HepG2 (cell line): ENCODE measurements at regions not wholly inside any gene's neighbourhood (a gene's known extent, or its start where the extent isn't known, plus 50 kb on each side); places are given as distances from the start of the nearest gene placed in this dataset.
A peak's percentile ranks its signal among the peaks of the same experiment; 100 is the strongest.

Experiments
- ATAC-seq: fragments of 200-7000 bp; cut with Tn5 transposase; 3 replicates; pipeline ENCODE4 v1.9.1; 2020; ENCODE audit warnings: mild to moderate bottlenecking, moderate library complexity
- BruUV-seq: library from RNA; stranded (reverse); fragments of 400-500 nt; replicated peaks from 2 replicates; lab custom pipeline; 2021; lab: Mats Ljungman, UMichigan
- CTCF ChIA-PET: fragments of 300-600 bp; formaldehyde crosslinking; extraction: SDS; loops from one replicate; lab custom pipeline; 2021; ENCODE audit warnings: low total read pairs, inconsistent platforms, low intra/inter-chr PET ratio; lab: Yijun Ruan, JAX
- POLR2A ChIA-PET: fragments of 350-600 bp; sonication (Branson Sonifier 250); formaldehyde crosslinking; loops from one replicate; lab custom pipeline; 2020; ENCODE audit warnings: antibody characterized with exemption, inconsistent platforms; lab: Yijun Ruan, JAX
- DNase-seq: peaks from one replicate; pipeline ENCODE4 v3.0.0-alpha.2; 2015; ENCODE audit warnings: low spot score
- FAIRE-seq: peaks from 3 replicates; lab custom pipeline; 2011; peaks lifted over from hg19 to GRCh38; lab: Jason Lieb, UNC
- H2AFZ ChIP-seq: one replicate; pipeline ENCODE4 v1.6.1; 2011; ENCODE audit warnings: low read length, inconsistent platforms
- H3K27ac ChIP-seq: fragments of 300-600 bp; 3 replicates; pipeline ENCODE4 v1.8.0; 2011; ENCODE audit warnings: mixed run types, mild to moderate bottlenecking, mixed read lengths, low read length, inconsistent platforms; ENCODE audit not compliant: insufficient read depth; ENCODE audit errors: extremely low read length
- H3K27me3 ChIP-seq, 2 experiments: fragments of 200-600 bp in 1 of 2; 2 replicates in 1 of 2; 3 replicates in 1 of 2; pipeline versions ENCODE4 v1.6.0 to v1.8.0; 2011; ENCODE audit warnings: low read length in 2 of 2, mild to moderate bottlenecking in 2 of 2, moderate library complexity in 2 of 2, inconsistent platforms in 1 of 2; ENCODE audit not compliant: insufficient read depth in 2 of 2, control insufficient read depth in 1 of 2
- H3K36me3 ChIP-seq, 2 experiments: fragments of 200-600 bp in 1 of 2; replicated peaks in 1 of 2; 2 replicates in 1 of 2; 3 replicates in 1 of 2; pipeline versions ENCODE4 v1.5.1 to v1.8.0; 2011; ENCODE audit warnings: low read length in 2 of 2, inconsistent platforms in 1 of 2; ENCODE audit not compliant: insufficient read depth in 2 of 2, control insufficient read depth in 1 of 2
- H3K4me1 ChIP-seq: 2 replicates; pipeline ENCODE4 v1.5.1; 2012; ENCODE audit warnings: low read length, inconsistent platforms; ENCODE audit not compliant: insufficient read depth
- H3K4me2 ChIP-seq: 2 replicates; pipeline ENCODE4 v1.6.0; 2011; ENCODE audit warnings: low read depth, low read length, inconsistent platforms
- H3K4me3 ChIP-seq, 3 experiments: fragments of 200-600 bp in 1 of 3; sonication (generic), shearing (Covaris generic) in 1 of 3; replicated peaks in 1 of 3; 2 replicates each; pipeline ENCODE4 v1.5.1; 2011 to 2016; ENCODE audit warnings: low read length in 3 of 3, inconsistent platforms in 2 of 3, low read depth in 2 of 3, mild to moderate bottlenecking in 2 of 3, control low read depth in 1 of 3, mixed read lengths in 1 of 3; ENCODE audit not compliant: insufficient read depth in 1 of 3
- H3K79me2 ChIP-seq: one replicate; pipeline ENCODE4 v1.6.1; 2011; ENCODE audit warnings: low read length, inconsistent platforms; ENCODE audit not compliant: insufficient read depth
- H3K9ac ChIP-seq: 2 replicates; pipeline ENCODE4 v1.6.0; 2011; ENCODE audit warnings: mild to moderate bottlenecking, low read depth, low read length, inconsistent platforms; ENCODE audit not compliant: insufficient read depth
- H3K9me3 ChIP-seq: 2 replicates; pipeline ENCODE4 v1.5.1; 2012; ENCODE audit warnings: mild to moderate bottlenecking, low read length
- H4K20me1 ChIP-seq: 2 replicates; pipeline ENCODE4 v1.6.0; 2011; ENCODE audit warnings: inconsistent platforms, mild to moderate bottlenecking, low read length, moderate library complexity; ENCODE audit not compliant: insufficient read depth
- HOXA7 ChIP-seq: sonication (generic); formaldehyde crosslinking; IDR thresholded peaks from 2 replicates; pipeline ENCODE4 v1.8.1; 2022; ENCODE audit warnings: mild to moderate bottlenecking, missing genetic modification reagents, moderate library complexity
- MAFK ChIP-seq, 2 experiments: IDR thresholded peaks in 1 of 2; conservative IDR thresholded peaks in 1 of 2; 2 replicates each; pipeline ENCODE4 v1.6.1; 2011; ENCODE audit warnings: improper control_type of control experiment in 2 of 2, low read length in 2 of 2
- NR1H2 ChIP-seq: sonication (generic); formaldehyde crosslinking; IDR thresholded peaks from 2 replicates; pipeline ENCODE4 v1.8.1; 2022; ENCODE audit warnings: low read depth, missing genetic modification reagents, borderline replicate concordance
- PLRG1 ChIP-seq: fragments of 450-650 bp; conservative IDR thresholded peaks from 2 replicates; pipeline ENCODE4 v1.6.1; 2016
- SMAD9 ChIP-seq: sonication (generic); formaldehyde crosslinking; IDR thresholded peaks from 2 replicates; pipeline ENCODE4 v1.5.1; 2020; ENCODE audit warnings: mild to moderate bottlenecking, missing genetic modification reagents
- SMARCC2 ChIP-seq: fragments of 450-650 bp; IDR thresholded peaks from 2 replicates; pipeline ENCODE4 v1.6.1; 2017; ENCODE audit warnings: antibody characterized with exemption, mild to moderate bottlenecking
- ZNF205 ChIP-seq: IDR thresholded peaks from 2 replicates; pipeline ENCODE4 v1.6.1; 2018; ENCODE audit warnings: missing biosample characterization, missing genetic modification reagents
- WGBS: methylation state at CpG from one replicate; pipeline ENCODE4 v1.1.6; 2017; ENCODE audit warnings: low lambda C conversion rate; 5-methylcytosine and 5-hydroxymethylcytosine counted together
- in situ Hi-C: cut with HindIII; loops from 2 replicates; pipeline ENCODE4 v1.10.0; 2017; ENCODE audit warnings: low pct_unique_long_range_greater_than_20kb; ENCODE audit not compliant: extremely low pct_ligation_motif_present
- intact Hi-C: fragments of 100-400 bp; cut with micrococcal nuclease; formaldehyde crosslinking; loops from one replicate; pipeline ENCODE4 v1.10.0; 2022; ENCODE audit not compliant: unreplicated experiment
- TF ChIP-seq, protein P1 (sequence below): sonication (generic); formaldehyde crosslinking; IDR thresholded peaks from 2 replicates; pipeline ENCODE4 v1.8.0; 2022; ENCODE audit warnings: low read depth, missing genetic modification reagents
- TF ChIP-seq, protein P2 (sequence below): sonication (generic); formaldehyde crosslinking; IDR thresholded peaks from 2 replicates; pipeline ENCODE4 v1.4.0; 2020; ENCODE audit warnings: missing genetic modification reagents
- TF ChIP-seq, protein P3 (sequence below): IDR thresholded peaks from 2 replicates; pipeline ENCODE4 v1.6.1; 2012; ENCODE audit warnings: low read depth, low read length, improper control_type of control experiment

GRCh38 chr7:21076054-21076453 is 289.4 kb upstream of the SP8 start:
- no peak for FAIRE-seq
- H3K9me3 ChIP-seq, result no peaks in the 10 kb centered on the region; the same call in 1 of the 2 replicates
- no peak overlapping the region for H3K4me2 ChIP-seq
- H4K20me1 ChIP-seq, result no peaks in the 10 kb centered on the region
- no peaks in the 10 kb centered on the region for H3K27me3 ChIP-seq
- DNase-seq, result peak; percentile 39
- H3K27ac ChIP-seq, result no peak overlapping the region
- POLR2A ChIA-PET, result no interaction called here
- H3K36me3 ChIP-seq, result no peaks in the 10 kb centered on the region
- ATAC-seq, result peak; percentile 80
- CTCF ChIA-PET, result no interaction called here
- H2AFZ ChIP-seq, result no peak overlapping the region
- H3K4me1 ChIP-seq, result no peaks in the 10 kb centered on the region
- intact Hi-C loops, result no loop called here
- no peak overlapping the region for H3K4me3 ChIP-seq
- WGBS, result 2% methylated on average over 5 of the region's 5 CpGs
- no peak overlapping the region for H3K9ac ChIP-seq
- BruUV-seq, result no TSS peak
- H3K79me2 ChIP-seq, result no peaks in the 10 kb centered on the region
- in situ Hi-C loops, result no loop called here
- TF ChIP-seq HOXA7 (CRISPR knock-in tag) (no peak), PLRG1 (no peak), NR1H2 (no peak), ZNF205 (CRISPR knock-in tag) (no peak), SMAD9 (CRISPR knock-in tag) (no peak), SMARCC2 (no peak), MAFK (conservative IDR thresholded peaks at IDR 0.05 in 1 of 2, IDR thresholded peaks at IDR 0.05 in 1 of 2; ENCODE audit: low read length in 2 of 2) (no peak)
- TF ChIP-seq, protein P1, sequence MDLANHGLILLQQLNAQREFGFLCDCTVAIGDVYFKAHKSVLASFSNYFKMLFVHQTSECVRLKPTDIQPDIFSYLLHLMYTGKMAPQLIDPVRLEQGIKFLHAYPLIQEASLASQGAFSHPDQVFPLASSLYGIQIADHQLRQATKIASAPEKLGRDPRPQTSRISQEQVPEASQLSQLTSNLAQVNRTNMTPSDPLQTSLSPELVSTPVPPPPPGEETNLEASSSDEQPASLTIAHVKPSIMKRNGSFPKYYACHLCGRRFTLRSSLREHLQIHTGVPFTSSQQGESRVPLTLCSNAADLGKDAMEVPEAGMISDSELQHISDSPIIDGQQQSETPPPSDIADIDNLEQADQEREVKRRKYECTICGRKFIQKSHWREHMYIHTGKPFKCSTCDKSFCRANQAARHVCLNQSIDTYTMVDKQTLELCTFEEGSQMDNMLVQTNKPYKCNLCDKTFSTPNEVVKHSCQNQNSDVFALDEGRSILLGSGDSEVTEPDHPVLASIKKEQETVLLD (CRISPR knock-in tag), result no peak
- TF ChIP-seq, protein P2, sequence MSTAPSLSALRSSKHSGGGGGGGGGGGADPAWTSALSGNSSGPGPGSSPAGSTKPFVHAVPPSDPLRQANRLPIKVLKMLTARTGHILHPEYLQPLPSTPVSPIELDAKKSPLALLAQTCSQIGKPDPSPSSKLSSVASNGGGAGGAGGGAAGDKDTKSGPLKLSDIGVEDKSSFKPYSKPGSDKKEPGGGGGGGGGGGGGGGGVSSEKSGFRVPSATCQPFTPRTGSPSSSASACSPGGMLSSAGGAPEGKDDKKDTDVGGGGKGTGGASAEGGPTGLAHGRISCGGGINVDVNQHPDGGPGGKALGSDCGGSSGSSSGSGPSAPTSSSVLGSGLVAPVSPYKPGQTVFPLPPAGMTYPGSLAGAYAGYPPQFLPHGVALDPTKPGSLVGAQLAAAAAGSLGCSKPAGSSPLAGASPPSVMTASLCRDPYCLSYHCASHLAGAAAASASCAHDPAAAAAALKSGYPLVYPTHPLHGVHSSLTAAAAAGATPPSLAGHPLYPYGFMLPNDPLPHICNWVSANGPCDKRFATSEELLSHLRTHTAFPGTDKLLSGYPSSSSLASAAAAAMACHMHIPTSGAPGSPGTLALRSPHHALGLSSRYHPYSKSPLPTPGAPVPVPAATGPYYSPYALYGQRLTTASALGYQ (CRISPR knock-in tag), result no peak
- TF ChIP-seq, protein P3, sequence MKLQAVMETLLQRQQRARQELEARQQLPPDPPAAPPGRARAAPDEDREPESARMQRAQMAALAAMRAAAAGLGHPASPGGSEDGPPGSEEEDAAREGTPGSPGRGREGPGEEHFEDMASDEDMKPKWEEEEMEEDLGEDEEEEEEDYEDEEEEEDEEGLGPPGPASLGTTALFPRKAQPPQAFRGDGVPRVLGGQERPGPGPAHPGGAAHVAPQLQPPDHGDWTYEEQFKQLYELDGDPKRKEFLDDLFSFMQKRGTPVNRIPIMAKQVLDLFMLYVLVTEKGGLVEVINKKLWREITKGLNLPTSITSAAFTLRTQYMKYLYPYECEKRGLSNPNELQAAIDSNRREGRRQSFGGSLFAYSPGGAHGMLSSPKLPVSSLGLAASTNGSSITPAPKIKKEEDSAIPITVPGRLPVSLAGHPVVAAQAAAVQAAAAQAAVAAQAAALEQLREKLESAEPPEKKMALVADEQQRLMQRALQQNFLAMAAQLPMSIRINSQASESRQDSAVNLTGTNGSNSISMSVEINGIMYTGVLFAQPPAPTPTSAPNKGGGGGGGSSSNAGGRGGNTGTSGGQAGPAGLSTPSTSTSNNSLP, result no peak
